Testis (tissue), 2 donors: ENCODE measurements at regions not wholly inside any gene's neighbourhood (a gene's known extent, or its start where the extent isn't known, plus 50 kb on each side); places are given as distances from the start of the nearest gene placed in this dataset.
"Not testable (repeated sequence)": the region's sequence is repeated elsewhere in the genome, so short reads cannot be mapped to it uniquely, and the experiment has no call there.

Source experiments
- DNase-seq: peaks from one replicate; pipeline ENCODE4 v3.0.0-alpha.2; 2019
- H3K27ac ChIP-seq, 2 donors: fragments of 200-600 bp; sonication (generic); one replicate each; pipeline ENCODE4 v1.5.1; 2019
- H3K27me3 ChIP-seq: fragments of 200-600 bp; sonication (generic); one replicate; pipeline ENCODE4 v1.5.1; 2019
- H3K36me3 ChIP-seq: fragments of 200-600 bp; sonication (generic); one replicate; pipeline ENCODE4 v1.5.1; 2017; ENCODE audit warnings: low read depth; ENCODE audit errors: missing control alignments
- H3K4me1 ChIP-seq: fragments of 200-600 bp; sonication (generic); one replicate; pipeline ENCODE4 v1.5.1; 2019
- H3K4me3 ChIP-seq, 2 donors: fragments of 200-600 bp; sonication (generic); one replicate each; pipeline ENCODE4 v1.5.1; 2017 to 2019
- H3K9me3 ChIP-seq: fragments of 200-600 bp; sonication (generic); one replicate; pipeline ENCODE4 v1.5.1; 2017
- POLR2A ChIP-seq: fragments of 450-650 bp; IDR thresholded peaks from one replicate; pipeline ENCODE4 v1.6.1; 2017; ENCODE audit warnings: antibody characterized with exemption, mild to moderate bottlenecking, moderate library complexity
- WGBS, 2 donors: methylation state at CpG; one replicate each; pipeline ENCODE4 v1.1.5; 2018; 5-methylcytosine and 5-hydroxymethylcytosine counted together
- intact Hi-C: fragments of 100-400 bp; cut with DNase I; formaldehyde crosslinking; loops from one replicate; pipeline ENCODE4 v1.15.1; 2023; ENCODE audit warnings: low total_unique reads
- TF ChIP-seq, protein P1 (sequence below), 3 experiments: fragments of 450-650 bp in 2 of 3; fragments of 200-600 bp in 1 of 3; sonication (generic) in 1 of 3; IDR thresholded peaks; one replicate each; pipeline ENCODE4 v1.5.1; 2016 to 2019; ENCODE audit warnings: antibody characterized with exemption in 3 of 3, mild to moderate bottlenecking in 2 of 3, moderate library complexity in 1 of 3

DNA sequence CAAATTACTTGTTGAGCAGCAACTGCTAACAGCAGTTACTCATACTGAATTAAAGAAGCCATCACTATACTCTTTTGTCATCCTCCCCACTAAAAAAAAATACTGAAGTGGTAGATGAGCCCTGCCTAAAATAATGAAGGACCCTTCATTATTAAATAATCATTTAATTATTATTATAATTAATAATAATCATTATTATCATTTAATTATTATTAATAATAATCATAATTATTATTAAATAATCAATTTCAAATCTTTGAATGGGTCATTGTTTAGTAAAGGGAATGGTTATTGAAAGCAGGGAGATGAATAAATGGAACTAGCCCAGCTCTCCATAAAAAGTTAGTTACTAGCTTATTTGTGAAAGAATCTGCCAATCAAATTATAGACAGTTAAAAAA lies 396.4 kb downstream of the NFIB start:
- no peak for TF ChIP-seq POLR2A
- TF ChIP-seq, protein P1, sequence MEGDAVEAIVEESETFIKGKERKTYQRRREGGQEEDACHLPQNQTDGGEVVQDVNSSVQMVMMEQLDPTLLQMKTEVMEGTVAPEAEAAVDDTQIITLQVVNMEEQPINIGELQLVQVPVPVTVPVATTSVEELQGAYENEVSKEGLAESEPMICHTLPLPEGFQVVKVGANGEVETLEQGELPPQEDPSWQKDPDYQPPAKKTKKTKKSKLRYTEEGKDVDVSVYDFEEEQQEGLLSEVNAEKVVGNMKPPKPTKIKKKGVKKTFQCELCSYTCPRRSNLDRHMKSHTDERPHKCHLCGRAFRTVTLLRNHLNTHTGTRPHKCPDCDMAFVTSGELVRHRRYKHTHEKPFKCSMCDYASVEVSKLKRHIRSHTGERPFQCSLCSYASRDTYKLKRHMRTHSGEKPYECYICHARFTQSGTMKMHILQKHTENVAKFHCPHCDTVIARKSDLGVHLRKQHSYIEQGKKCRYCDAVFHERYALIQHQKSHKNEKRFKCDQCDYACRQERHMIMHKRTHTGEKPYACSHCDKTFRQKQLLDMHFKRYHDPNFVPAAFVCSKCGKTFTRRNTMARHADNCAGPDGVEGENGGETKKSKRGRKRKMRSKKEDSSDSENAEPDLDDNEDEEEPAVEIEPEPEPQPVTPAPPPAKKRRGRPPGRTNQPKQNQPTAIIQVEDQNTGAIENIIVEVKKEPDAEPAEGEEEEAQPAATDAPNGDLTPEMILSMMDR (IDR thresholded peaks at IDR 0.05) = no peak
- Histone ChIP-seq H3K4me1 (no peaks in the 10 kb centered on the region), H3K27me3 (no peaks in the 10 kb centered on the region), H3K27ac (no peak overlapping the region), H3K4me3 (no peak overlapping the region), H3K36me3 (no peaks in the 10 kb centered on the region), H3K9me3 (no peaks in the 10 kb centered on the region)
- no peak for DNase-seq
- intact Hi-C loops = no loop called here

DNA sequence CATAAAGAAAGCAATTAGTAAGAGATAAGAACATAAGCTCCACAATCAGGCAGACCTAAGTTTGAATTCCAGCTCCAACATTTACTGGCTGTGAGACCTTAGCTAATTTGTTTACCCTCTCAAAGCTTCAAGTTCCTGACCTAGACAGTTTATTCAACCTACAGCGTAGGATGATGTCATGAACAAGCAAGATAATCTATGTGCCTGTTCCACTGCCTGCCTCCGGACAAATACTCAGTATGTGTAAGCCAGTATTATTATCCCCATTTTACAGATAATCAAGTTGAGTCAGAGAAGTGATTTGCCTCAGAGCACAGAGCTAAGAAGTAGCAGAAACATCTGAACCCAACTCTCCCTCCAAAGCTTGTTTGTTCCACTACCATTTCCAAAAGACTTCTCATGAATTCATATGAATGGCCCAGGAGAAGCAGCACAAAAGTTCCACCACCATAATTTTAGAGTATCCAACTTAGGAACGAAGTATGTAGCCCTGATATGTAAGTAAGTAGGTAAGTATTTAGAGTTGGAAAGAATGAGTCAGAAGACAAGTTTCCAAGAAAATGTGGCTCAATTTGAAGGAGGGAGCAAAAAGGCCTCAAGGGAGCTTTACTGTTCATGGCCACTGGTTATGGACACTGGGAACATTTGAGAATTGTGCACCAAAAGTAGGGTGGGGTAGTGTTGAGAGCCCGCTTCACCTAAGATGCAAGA lies 398.2 kb downstream of the NFIB start:
- no peak overlapping the region for H3K27ac ChIP-seq
- no peaks in the 10 kb centered on the region for H3K9me3 ChIP-seq
- 87 to 92% methylated on average over 4 of the region's 4 CpGs for WGBS, 2 donors
- TF ChIP-seq POLR2A = no peak
- TF ChIP-seq, protein P1 (IDR thresholded peaks at IDR 0.05) = no peak
- no peak overlapping the region for H3K4me3 ChIP-seq
- H3K36me3 ChIP-seq = no peaks in the 10 kb centered on the region
- H3K4me1 ChIP-seq = no peaks in the 10 kb centered on the region
- H3K27me3 ChIP-seq = no peaks in the 10 kb centered on the region
- intact Hi-C loops = no loop called here
- no peak for DNase-seq

DNA sequence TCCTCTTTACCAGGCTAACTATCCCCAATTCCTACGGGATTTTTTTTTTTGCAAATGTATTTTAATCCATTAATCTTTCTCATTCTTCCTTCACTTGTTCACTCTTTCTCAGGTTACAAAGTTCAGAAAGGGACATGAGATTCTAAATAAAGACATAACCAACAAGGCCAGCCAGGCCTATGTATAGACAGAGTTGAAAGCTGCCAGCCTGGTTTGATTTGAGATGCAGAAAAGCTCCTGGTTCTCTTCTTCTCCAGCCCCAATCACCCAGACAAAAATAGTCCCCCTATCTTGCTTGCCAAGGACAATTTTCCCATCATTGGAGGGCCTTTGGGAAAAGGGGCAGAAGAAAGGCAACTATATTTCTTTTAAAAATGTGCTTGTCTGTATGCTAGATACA lies 398.8 kb downstream of the NFIB start:
- Histone ChIP-seq H3K36me3 (no peaks in the 10 kb centered on the region), H3K27ac (no peak overlapping the region), H3K4me1 (no peaks in the 10 kb centered on the region), H3K27me3 (no peaks in the 10 kb centered on the region), H3K9me3 (no peaks in the 10 kb centered on the region), H3K4me3 (no peak overlapping the region)
- DNase-seq = no peak
- TF ChIP-seq POLR2A = no peak
- TF ChIP-seq, protein P1 (IDR thresholded peaks at IDR 0.05) = no peak
- intact Hi-C loops = no loop called here
- WGBS, 2 donors = 81 to 91% methylated on average over 1 of the region's 1 CpG

DNA sequence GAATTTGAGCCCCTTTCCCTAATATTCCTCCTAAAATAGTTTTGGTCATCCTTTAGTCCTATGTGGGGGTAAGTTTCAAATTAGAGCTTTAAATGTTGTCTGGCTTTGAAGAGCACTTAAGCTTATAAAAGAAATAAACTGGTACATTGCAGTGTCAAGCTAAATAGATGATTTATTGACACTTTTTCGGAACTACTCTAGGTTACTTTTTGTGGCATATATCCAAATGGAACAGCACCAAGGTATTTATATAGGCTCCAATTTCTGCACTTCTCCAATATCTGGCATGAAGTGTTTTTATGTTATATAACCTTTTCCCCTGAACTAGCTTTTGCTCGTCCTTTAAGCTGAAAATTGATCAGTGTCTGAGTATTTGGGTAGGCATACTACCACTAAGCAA lies 402.5 kb downstream of the NFIB start:
- Histone ChIP-seq H3K27ac (no peak overlapping the region), H3K27me3 (no peaks in the 10 kb centered on the region), H3K4me1 (no peaks in the 10 kb centered on the region), H3K4me3 (no peak overlapping the region), H3K9me3 (no peaks in the 10 kb centered on the region), H3K36me3 (no peaks in the 10 kb centered on the region)
- 84 to 90% methylated on average over 2 of the region's 2 CpGs for WGBS, 2 donors
- DNase-seq = no peak
- intact Hi-C loops = no loop called here
- TF ChIP-seq, protein P1 (IDR thresholded peaks at IDR 0.05) = no peak

DNA sequence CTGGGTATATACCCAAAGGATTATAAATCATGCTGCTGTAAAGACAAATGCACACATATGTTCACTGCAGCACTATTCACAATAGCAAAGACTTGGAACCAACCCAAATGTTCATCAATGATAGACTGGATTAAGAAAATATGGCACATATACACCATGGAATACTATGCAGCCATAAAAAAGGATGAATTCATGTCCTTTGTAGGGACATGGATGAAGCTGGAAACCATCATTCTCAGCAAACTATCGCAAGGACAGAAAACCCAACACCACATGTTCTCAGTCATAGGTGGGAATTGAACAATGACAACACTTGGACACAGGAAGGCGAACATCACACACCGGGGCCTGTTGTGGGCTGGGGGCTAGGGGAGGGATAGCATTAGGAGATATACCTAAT lies 406.1 kb downstream of the NFIB start:
- H3K4me3 ChIP-seq, DNase-seq, H3K9me3 ChIP-seq, H3K27ac ChIP-seq, H3K27me3 ChIP-seq, H3K36me3 ChIP-seq, intact Hi-C loops, H3K4me1 ChIP-seq: not testable (repeated sequence)
- 98 to 100% methylated on average over 3 of the region's 3 CpGs for WGBS, 2 donors
